H1 (cell line): ENCODE measurements at regions not wholly inside any gene's neighbourhood (a gene's known extent, or its start where the extent isn't known, plus 50 kb on each side); places are given as distances from the start of the nearest gene placed in this dataset.

Source experiments
- BCL11A ChIP-seq, 2 experiments: IDR thresholded peaks; one replicate each; pipeline ENCODE4 v1.6.1; 2011; ENCODE audit warnings: low read depth in 2 of 2, low read length in 2 of 2, mild to moderate bottlenecking in 2 of 2
- CHD7 ChIP-seq: fragments of 300-600 bp; sonication (generic); IDR thresholded peaks from 2 replicates; pipeline ENCODE4 v1.7.1; 2012; ENCODE audit warnings: low read length, moderate library complexity, mild to moderate bottlenecking, inconsistent platforms; ENCODE audit not compliant: insufficient replicate concordance
- CTCF ChIP-seq, 3 experiments: IDR thresholded peaks; 1 replicate in 2 of 3; 2 replicates in 1 of 3; pipeline versions ENCODE4 v1.5.1 to v1.6.1; 2011; ENCODE audit warnings: low read length in 3 of 3, mild to moderate bottlenecking in 3 of 3, inconsistent platforms in 2 of 3, low read depth in 1 of 3, moderate library complexity in 1 of 3; ENCODE audit not compliant: insufficient read depth in 1 of 3; ENCODE audit errors: control extremely low read depth in 1 of 3
- EP300 ChIP-seq, 2 experiments: IDR thresholded peaks; 1 replicate in 1 of 2; 2 replicates in 1 of 2; pipeline ENCODE4 v1.6.1; 2011 to 2012; ENCODE audit warnings: low read depth in 2 of 2, low read length in 2 of 2, mild to moderate bottlenecking in 2 of 2, borderline replicate concordance in 1 of 2, inconsistent platforms in 1 of 2, moderate library complexity in 1 of 2
- EZH2 ChIP-seq: fragments of 200-600 bp; sonication (generic); IDR thresholded peaks from 2 replicates; pipeline ENCODE4 v1.7.1; 2012; ENCODE audit warnings: low read depth, mild to moderate bottlenecking, moderate library complexity, low read length, inconsistent platforms; ENCODE audit not compliant: severe bottlenecking
- JUND ChIP-seq: IDR thresholded peaks from 2 replicates; pipeline ENCODE4 v1.6.1; 2011; ENCODE audit warnings: mild to moderate bottlenecking, improper control_type of control experiment, low read length
- MAX ChIP-seq: IDR thresholded peaks from 2 replicates; pipeline ENCODE4 v1.6.1; 2012; ENCODE audit warnings: inconsistent platforms
- NANOG ChIP-seq: IDR thresholded peaks from 2 replicates; pipeline ENCODE4 v1.6.1; 2011; ENCODE audit warnings: low read length, low read depth, mild to moderate bottlenecking, inconsistent platforms; ENCODE audit not compliant: insufficient read depth, poor library complexity, severe bottlenecking
- POLR2A ChIP-seq, 2 experiments: IDR thresholded peaks; 1 replicate in 1 of 2; 2 replicates in 1 of 2; pipeline ENCODE4 v1.6.1; 2011; ENCODE audit warnings: low read depth in 2 of 2, low read length in 2 of 2, mild to moderate bottlenecking in 2 of 2; ENCODE audit errors: control extremely low read depth in 1 of 2
- POLR2AphosphoS5 ChIP-seq: IDR thresholded peaks from 2 replicates; pipeline ENCODE4 v1.6.1; 2011; ENCODE audit warnings: low read depth, low read length
- SIN3A ChIP-seq, 2 experiments: IDR thresholded peaks in 1 of 2; conservative IDR thresholded peaks in 1 of 2; 2 replicates each; pipeline ENCODE4 v1.6.1; 2011 to 2012; ENCODE audit warnings: low read length in 2 of 2, improper control_type of control experiment in 1 of 2, low read depth in 1 of 2, mild to moderate bottlenecking in 1 of 2
- SIRT6 ChIP-seq: IDR thresholded peaks from one replicate; pipeline ENCODE4 v1.7.1; 2012; ENCODE audit warnings: low read length, inconsistent platforms
- SIX5 ChIP-seq: IDR thresholded peaks from 2 replicates; pipeline ENCODE4 v1.6.1; 2011; ENCODE audit warnings: mild to moderate bottlenecking, low read depth, low read length
- YY1 ChIP-seq: IDR thresholded peaks from 2 replicates; pipeline ENCODE4 v1.6.1; 2011; ENCODE audit warnings: low read depth, mild to moderate bottlenecking, low read length

- TF ChIP-seq POLR2AphosphoS5 (no peak), CTCF (IDR thresholded peaks at IDR 0.05; ENCODE audit: control extremely low read depth in 1 of 3, insufficient read depth in 1 of 3, low read depth in 1 of 3, low read length in 3 of 3) (no peak), EZH2 (no peak), SIN3A (conservative IDR thresholded peaks at IDR 0.05 in 1 of 2, IDR thresholded peaks at IDR 0.05 in 1 of 2; ENCODE audit: low read depth in 1 of 2, low read length in 2 of 2) (no peak), YY1 (no peak), POLR2A (IDR thresholded peaks at IDR 0.05; ENCODE audit: control extremely low read depth in 1 of 2, low read depth in 2 of 2, low read length in 2 of 2) (no peak), NANOG (no peak), SIRT6 (no peak), CHD7 (no peak), JUND (no peak), EP300 (IDR thresholded peaks at IDR 0.05; ENCODE audit: borderline replicate concordance in 1 of 2, low read depth in 2 of 2, low read length in 2 of 2) (no peak), BCL11A (IDR thresholded peaks at IDR 0.05; ENCODE audit: low read depth in 2 of 2, low read length in 2 of 2) (no peak), MAX (no peak), SIX5 (no peak)
Observed at GRCh38 chr17:72439893-72440502, 319.2 kb downstream of the SOX9 start.
